ENCODE measurements at regions not wholly inside any gene's neighbourhood (a gene's known extent, or its start where the extent isn't known, plus 50 kb on each side); places are given as distances from the start of the nearest gene placed in this dataset.

DNA sequence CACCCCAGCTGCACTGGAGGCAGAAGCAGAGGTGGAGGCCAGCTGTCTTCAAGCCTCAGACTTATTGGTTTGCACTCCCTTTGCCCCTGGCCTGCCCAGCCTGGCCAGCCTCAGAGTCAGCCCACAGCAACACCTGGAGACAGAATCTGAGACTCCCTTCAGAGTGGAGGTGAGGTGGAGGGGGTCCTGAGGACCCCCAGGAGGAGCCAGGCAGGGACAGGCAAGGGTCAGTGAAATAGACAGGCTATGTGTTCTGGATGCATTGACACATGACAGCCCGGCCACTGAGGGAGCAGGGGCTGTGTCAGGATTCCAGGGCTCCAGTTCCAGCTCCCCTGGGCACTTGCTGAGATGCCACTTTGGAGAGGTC lies 309.7 kb downstream of the MYCN start:
- H3K27ac ChIP-seq = no peak overlapping the region
- H3K27me3 ChIP-seq (ENCODE audit: control insufficient read depth, insufficient read depth, low read length) = no peaks in the 10 kb centered on the region
- H2AFZ ChIP-seq = no peak overlapping the region
- TF ChIP-seq, protein P1, sequence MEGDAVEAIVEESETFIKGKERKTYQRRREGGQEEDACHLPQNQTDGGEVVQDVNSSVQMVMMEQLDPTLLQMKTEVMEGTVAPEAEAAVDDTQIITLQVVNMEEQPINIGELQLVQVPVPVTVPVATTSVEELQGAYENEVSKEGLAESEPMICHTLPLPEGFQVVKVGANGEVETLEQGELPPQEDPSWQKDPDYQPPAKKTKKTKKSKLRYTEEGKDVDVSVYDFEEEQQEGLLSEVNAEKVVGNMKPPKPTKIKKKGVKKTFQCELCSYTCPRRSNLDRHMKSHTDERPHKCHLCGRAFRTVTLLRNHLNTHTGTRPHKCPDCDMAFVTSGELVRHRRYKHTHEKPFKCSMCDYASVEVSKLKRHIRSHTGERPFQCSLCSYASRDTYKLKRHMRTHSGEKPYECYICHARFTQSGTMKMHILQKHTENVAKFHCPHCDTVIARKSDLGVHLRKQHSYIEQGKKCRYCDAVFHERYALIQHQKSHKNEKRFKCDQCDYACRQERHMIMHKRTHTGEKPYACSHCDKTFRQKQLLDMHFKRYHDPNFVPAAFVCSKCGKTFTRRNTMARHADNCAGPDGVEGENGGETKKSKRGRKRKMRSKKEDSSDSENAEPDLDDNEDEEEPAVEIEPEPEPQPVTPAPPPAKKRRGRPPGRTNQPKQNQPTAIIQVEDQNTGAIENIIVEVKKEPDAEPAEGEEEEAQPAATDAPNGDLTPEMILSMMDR (IDR thresholded peaks at IDR 0.05) = no peak
- no peaks in the 10 kb centered on the region for H3K9me3 ChIP-seq (ENCODE audit: control insufficient read depth, low read length)
- no peaks in the 10 kb centered on the region for H3K36me3 ChIP-seq (ENCODE audit: control insufficient read depth, insufficient read depth, low read length)
- H3K4me1 ChIP-seq = no peaks in the 10 kb centered on the region
- H3K4me2 ChIP-seq (ENCODE audit: low read length) = no peak overlapping the region
- H3K4me3 ChIP-seq (ENCODE audit: low read depth, low read length) = no peak overlapping the region
- H3K79me2 ChIP-seq = no peaks in the 10 kb centered on the region
- no peak overlapping the region for H3K9ac ChIP-seq

DNA sequence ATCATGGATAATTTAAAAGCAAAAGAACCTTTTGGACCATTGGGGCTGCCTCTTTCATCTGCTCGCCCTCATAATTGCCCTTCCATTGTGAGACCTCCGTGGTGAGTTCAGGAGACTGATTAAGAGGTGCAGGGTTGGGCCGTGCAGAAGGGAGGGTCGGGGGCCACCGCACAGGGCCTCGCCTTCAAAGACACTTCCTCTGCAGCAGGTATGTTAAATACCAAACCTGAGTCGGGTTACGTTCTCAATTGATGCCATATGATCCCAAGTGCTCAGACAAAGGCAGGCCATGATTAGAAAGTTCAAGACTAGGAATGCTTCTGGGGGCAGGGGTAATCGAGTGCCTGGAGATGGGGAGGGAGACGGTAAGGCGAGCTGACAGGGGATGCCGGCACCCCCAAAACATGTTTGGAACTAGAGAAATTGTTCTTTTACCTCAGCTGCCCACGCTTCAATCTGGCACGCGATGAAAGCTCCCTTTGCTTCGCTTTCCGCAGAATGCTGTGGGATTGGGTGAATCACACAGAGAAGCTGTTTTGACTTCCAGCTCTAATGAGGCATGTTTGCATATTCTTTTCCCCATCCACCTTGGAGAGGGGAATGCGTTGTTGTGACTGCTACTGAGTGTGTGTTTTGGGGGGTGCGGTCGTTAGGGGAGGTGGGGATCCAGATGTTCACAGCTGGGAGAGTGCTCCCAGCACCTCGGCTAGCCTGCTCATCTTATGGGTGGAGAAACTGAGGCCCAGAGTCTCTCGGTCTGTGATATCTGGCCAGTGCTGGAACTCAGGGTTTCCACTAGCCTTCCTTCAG lies 309.1 kb downstream of the MYCN start:
- Histone ChIP-seq H3K79me2 (no peaks in the 10 kb centered on the region), H3K36me3 (ENCODE audit: control insufficient read depth, insufficient read depth, low read length) (no peaks in the 10 kb centered on the region), H3K27ac (no peak overlapping the region), H3K4me3 (ENCODE audit: low read depth, low read length) (no peak overlapping the region), H3K4me2 (ENCODE audit: low read length) (no peak overlapping the region), H3K4me1 (no peaks in the 10 kb centered on the region), H3K9ac (no peak overlapping the region), H3K27me3 (ENCODE audit: control insufficient read depth, insufficient read depth, low read length) (no peaks in the 10 kb centered on the region), H3K9me3 (ENCODE audit: control insufficient read depth, low read length) (no peaks in the 10 kb centered on the region), H2AFZ (no peak overlapping the region)
- TF ChIP-seq, protein P1 (IDR thresholded peaks at IDR 0.05) = no peak

DNA sequence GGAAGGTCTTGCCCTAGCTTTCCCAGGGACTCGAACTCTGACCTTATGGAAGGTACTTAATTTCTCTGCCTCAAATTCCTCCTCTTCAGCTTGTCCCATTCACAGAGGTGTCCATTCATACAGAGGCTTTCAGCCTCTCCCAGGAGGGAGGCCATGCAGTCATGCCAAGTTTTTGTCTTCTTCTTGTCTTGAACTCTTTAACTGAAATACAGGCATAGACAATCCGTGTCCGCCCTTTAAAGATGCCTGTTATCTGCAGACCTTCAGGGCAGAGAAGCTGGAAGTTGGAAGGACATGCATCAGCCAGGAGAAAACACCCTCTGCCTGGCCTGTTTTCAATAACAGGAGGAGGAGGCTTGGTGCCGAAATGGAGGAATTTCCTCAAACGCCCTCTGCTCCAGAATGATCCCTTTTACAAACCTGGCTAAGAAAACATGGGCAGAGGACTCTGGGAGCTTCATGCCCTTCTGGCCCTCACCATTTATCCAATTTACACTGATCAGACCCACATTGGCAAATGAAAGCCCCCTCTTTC lies 308.3 kb downstream of the MYCN start:
- H3K27ac ChIP-seq = no peak overlapping the region
- H3K4me2 ChIP-seq (ENCODE audit: low read length) = no peak overlapping the region
- TF ChIP-seq, protein P1 (IDR thresholded peaks at IDR 0.05) = no peak
- no peak overlapping the region for H2AFZ ChIP-seq
- no peak overlapping the region for H3K9ac ChIP-seq
- no peaks in the 10 kb centered on the region for H3K4me1 ChIP-seq
- H3K79me2 ChIP-seq = no peaks in the 10 kb centered on the region
- H3K27me3 ChIP-seq (ENCODE audit: control insufficient read depth, insufficient read depth, low read length) = no peaks in the 10 kb centered on the region
- no peaks in the 10 kb centered on the region for H3K9me3 ChIP-seq (ENCODE audit: control insufficient read depth, low read length)
- H3K4me3 ChIP-seq (ENCODE audit: low read depth, low read length) = no peak overlapping the region
- H3K36me3 ChIP-seq (ENCODE audit: control insufficient read depth, insufficient read depth, low read length) = no peaks in the 10 kb centered on the region

DNA sequence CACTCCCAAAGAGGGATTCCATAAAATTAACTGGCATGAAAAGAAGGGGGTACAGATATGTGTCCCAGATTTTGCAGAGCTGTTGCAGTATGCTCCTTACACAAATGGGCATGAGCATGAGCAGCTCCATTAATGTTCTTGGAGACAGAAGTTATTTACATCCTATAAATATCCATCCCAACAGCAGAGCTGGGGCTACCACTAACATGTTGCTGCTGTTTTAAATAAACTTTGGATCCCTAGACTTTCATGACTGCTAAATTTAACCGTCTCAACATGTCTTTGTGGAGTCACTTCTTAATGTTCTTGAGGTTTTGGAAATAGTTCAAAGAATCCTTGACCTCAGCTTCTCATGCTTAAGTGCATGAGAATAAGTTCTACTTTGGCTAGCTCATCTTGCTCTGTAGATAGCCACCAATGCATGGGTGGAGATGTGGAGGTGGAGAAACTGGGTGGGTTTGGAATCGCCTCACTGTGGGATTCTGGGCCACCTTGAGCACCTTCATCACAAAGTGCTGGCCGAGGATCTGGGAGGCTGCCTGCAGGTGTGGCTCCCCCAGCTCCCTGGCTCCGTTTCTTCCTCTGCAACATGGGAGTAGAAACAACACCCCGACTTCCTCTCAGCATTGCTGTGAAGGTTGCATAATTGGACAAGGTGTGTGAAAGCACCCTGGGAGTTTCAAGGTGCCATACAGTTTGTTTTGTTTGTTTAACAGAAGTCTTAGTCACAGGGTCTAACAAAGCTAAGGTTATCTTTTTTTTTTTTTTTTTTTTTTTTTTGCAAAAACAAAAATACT lies 307.2 kb downstream of the MYCN start:
- TF ChIP-seq, protein P1 (IDR thresholded peaks at IDR 0.05) = no peak
- no peaks in the 10 kb centered on the region for H3K79me2 ChIP-seq
- H3K4me2 ChIP-seq (ENCODE audit: low read length) = no peak overlapping the region
- no peaks in the 10 kb centered on the region for H3K9me3 ChIP-seq (ENCODE audit: control insufficient read depth, low read length)
- no peaks in the 10 kb centered on the region for H3K27me3 ChIP-seq (ENCODE audit: control insufficient read depth, insufficient read depth, low read length)
- no peak overlapping the region for H3K4me3 ChIP-seq (ENCODE audit: low read depth, low read length)
- H2AFZ ChIP-seq = no peak overlapping the region
- no peak overlapping the region for H3K27ac ChIP-seq
- H3K9ac ChIP-seq = no peak overlapping the region
- no peaks in the 10 kb centered on the region for H3K4me1 ChIP-seq
- no peaks in the 10 kb centered on the region for H3K36me3 ChIP-seq (ENCODE audit: control insufficient read depth, insufficient read depth, low read length)
